OCI-LY1 (cell line): ENCODE measurements at regions not wholly inside any gene's neighbourhood (a gene's known extent, or its start where the extent isn't known, plus 50 kb on each side); places are given as distances from the start of the nearest gene placed in this dataset.

Experiments
- H2AFZ ChIP-seq: fragments of 200-600 bp; sonication (generic), shearing (Covaris generic); 2 replicates; pipeline ENCODE4 v1.6.0; 2014; ENCODE audit warnings: antibody characterized with exemption, mild to moderate bottlenecking, low read length
- H3F3A ChIP-seq: fragments of 200-600 bp; sonication (generic), shearing (Covaris generic); 2 replicates; pipeline ENCODE4 v1.6.0; 2014; ENCODE audit warnings: mild to moderate bottlenecking, antibody characterized with exemption, low read length, moderate library complexity; ENCODE audit not compliant: insufficient read depth
- H3K27ac ChIP-seq: fragments of 200-600 bp; sonication (generic); 2 replicates; pipeline ENCODE4 v1.5.1; 2014; ENCODE audit warnings: low read length, mixed run types, mild to moderate bottlenecking, low read depth; ENCODE audit not compliant: poor library complexity, severe bottlenecking
- H3K27me3 ChIP-seq: fragments of 200-600 bp; sonication (generic); 2 replicates; pipeline ENCODE4 v1.6.0; 2014; ENCODE audit warnings: antibody characterized with exemption, mild to moderate bottlenecking, low read length, moderate library complexity; ENCODE audit not compliant: insufficient read depth
- H3K36me3 ChIP-seq: fragments of 200-600 bp; sonication (generic); 2 replicates; pipeline ENCODE4 v1.6.1; 2014; ENCODE audit warnings: mild to moderate bottlenecking, antibody characterized with exemption, low read length, moderate library complexity, mixed read lengths; ENCODE audit not compliant: insufficient read depth
- H3K4me1 ChIP-seq: fragments of 200-600 bp; sonication (generic); 2 replicates; pipeline ENCODE4 v1.5.1; 2014; ENCODE audit warnings: mild to moderate bottlenecking, low read length, moderate library complexity; ENCODE audit not compliant: insufficient read depth, severe bottlenecking
- H3K4me2 ChIP-seq: fragments of 200-600 bp; sonication (generic), shearing (Covaris generic); 2 replicates; pipeline ENCODE4 v1.6.1; 2014; ENCODE audit warnings: low read length
- H3K4me3 ChIP-seq: fragments of 200-600 bp; sonication (generic); 2 replicates; pipeline ENCODE4 v1.5.1; 2014; ENCODE audit warnings: low read length, low read depth, mild to moderate bottlenecking, mixed read lengths; ENCODE audit not compliant: poor library complexity, severe bottlenecking
- H3K79me2 ChIP-seq: fragments of 200-600 bp; shearing (Covaris generic); 2 replicates; pipeline ENCODE4 v1.6.1; 2016; ENCODE audit warnings: mixed run types, low read length, mixed read lengths; ENCODE audit not compliant: insufficient read depth
- H3K9ac ChIP-seq: fragments of 200-600 bp; sonication (generic), shearing (Covaris generic); 2 replicates; pipeline ENCODE4 v1.6.1; 2014; ENCODE audit warnings: mild to moderate bottlenecking, low read length, mixed read lengths
- H3K9me2 ChIP-seq: fragments of 200-600 bp; sonication (generic), shearing (Covaris generic); 2 replicates; pipeline ENCODE4 v1.6.1; 2014; ENCODE audit warnings: low read depth, mild to moderate bottlenecking, low read length, mixed read lengths
- H3K9me3 ChIP-seq: fragments of 200-600 bp; shearing (Covaris generic); 2 replicates; pipeline ENCODE4 v1.6.1; 2014; ENCODE audit warnings: low read length, mixed read lengths
- H4K20me1 ChIP-seq: fragments of 200-600 bp; sonication (generic), shearing (Covaris generic); 2 replicates; pipeline ENCODE4 v1.6.0; 2016; ENCODE audit warnings: mild to moderate bottlenecking, low read length; ENCODE audit not compliant: insufficient read depth
- EZH2 ChIP-seq: fragments of 200-600 bp; sonication (generic), shearing (Covaris generic); IDR thresholded peaks from 2 replicates; pipeline ENCODE4 v1.8.0; 2017; ENCODE audit warnings: borderline replicate concordance, mixed run types, mild to moderate bottlenecking, antibody characterized with exemption, low read length, moderate library complexity, mixed read lengths
- TF ChIP-seq, protein P1 (sequence below): fragments of 200-600 bp; sonication (generic), shearing (Covaris generic); IDR thresholded peaks from 2 replicates; pipeline ENCODE4 v1.5.1; 2017; ENCODE audit warnings: mild to moderate bottlenecking, antibody characterized with exemption, low read length, moderate library complexity, mixed read lengths

GRCh38 chr2:8630676-8631464, 51.0 kb upstream of the ID2 start:
- TF ChIP-seq, protein P1, sequence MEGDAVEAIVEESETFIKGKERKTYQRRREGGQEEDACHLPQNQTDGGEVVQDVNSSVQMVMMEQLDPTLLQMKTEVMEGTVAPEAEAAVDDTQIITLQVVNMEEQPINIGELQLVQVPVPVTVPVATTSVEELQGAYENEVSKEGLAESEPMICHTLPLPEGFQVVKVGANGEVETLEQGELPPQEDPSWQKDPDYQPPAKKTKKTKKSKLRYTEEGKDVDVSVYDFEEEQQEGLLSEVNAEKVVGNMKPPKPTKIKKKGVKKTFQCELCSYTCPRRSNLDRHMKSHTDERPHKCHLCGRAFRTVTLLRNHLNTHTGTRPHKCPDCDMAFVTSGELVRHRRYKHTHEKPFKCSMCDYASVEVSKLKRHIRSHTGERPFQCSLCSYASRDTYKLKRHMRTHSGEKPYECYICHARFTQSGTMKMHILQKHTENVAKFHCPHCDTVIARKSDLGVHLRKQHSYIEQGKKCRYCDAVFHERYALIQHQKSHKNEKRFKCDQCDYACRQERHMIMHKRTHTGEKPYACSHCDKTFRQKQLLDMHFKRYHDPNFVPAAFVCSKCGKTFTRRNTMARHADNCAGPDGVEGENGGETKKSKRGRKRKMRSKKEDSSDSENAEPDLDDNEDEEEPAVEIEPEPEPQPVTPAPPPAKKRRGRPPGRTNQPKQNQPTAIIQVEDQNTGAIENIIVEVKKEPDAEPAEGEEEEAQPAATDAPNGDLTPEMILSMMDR = no peak
- no peak for TF ChIP-seq EZH2
- Histone ChIP-seq H4K20me1 (no peaks in the 10 kb centered on the region), H3K4me2 (peak overlapping the region; percentile 71), H3K9me3 (no peaks in the 10 kb centered on the region), H3K27ac (peak overlapping the region; percentile 84), H3K36me3 (no peaks in the 10 kb centered on the region), H3K4me1 (peaks cover 47% of the 10 kb centered on the region), H3K79me2 (no peaks in the 10 kb centered on the region), H3F3A (no peaks in the 10 kb centered on the region), H2AFZ (no peak overlapping the region), H3K9me2 (no peaks in the 10 kb centered on the region), H3K9ac (peak overlapping the region; percentile 67), H3K4me3 (peak overlapping the region; percentile 58), H3K27me3 (no peaks in the 10 kb centered on the region)

- Histone ChIP-seq H3F3A (no peaks in the 10 kb centered on the region), H3K4me3 (peak overlapping the region; percentile 58), H2AFZ (peak overlapping the region; percentile 32; the same call in 1 of the 2 replicates), H3K27ac (peak overlapping the region; percentile 84), H3K36me3 (no peaks in the 10 kb centered on the region), H3K27me3 (no peaks in the 10 kb centered on the region), H3K79me2 (no peaks in the 10 kb centered on the region), H3K9me3 (no peaks in the 10 kb centered on the region), H4K20me1 (no peaks in the 10 kb centered on the region), H3K4me1 (peaks cover 47% of the 10 kb centered on the region), H3K9me2 (no peaks in the 10 kb centered on the region), H3K4me2 (peak overlapping the region; percentile 71), H3K9ac (peak overlapping the region; percentile 67)
- no peak for TF ChIP-seq EZH2
- TF ChIP-seq, protein P1 = no peak
Observed at GRCh38 chr2:8631465-8632005, 50.3 kb upstream of the ID2 start.
